OCI-LY3 (cell line): ENCODE measurements at regions not wholly inside any gene's neighbourhood (a gene's known extent, or its start where the extent isn't known, plus 50 kb on each side); places are given as distances from the start of the nearest gene placed in this dataset.

Experiments
- H2AFZ ChIP-seq: fragments of 200-600, 300-600 bp; shearing (Covaris generic); 2 replicates; pipeline ENCODE4 v1.6.0; 2014; ENCODE audit warnings: antibody characterized with exemption, low read depth, low read length
- H3K27ac ChIP-seq: fragments of 200-600, 300-600 bp; sonication (generic); 2 replicates; pipeline ENCODE4 v1.5.1; 2014; ENCODE audit warnings: mild to moderate bottlenecking, low read length, moderate library complexity, mixed read lengths
- H3K27me3 ChIP-seq: fragments of 200-600, 300-600 bp; sonication (generic); 2 replicates; pipeline ENCODE4 v1.6.1; 2014; ENCODE audit warnings: low read depth, low read length, mixed read lengths
- H3K36me3 ChIP-seq: fragments of 200-600, 300-600 bp; sonication (generic); replicated peaks from 2 replicates; pipeline ENCODE3; 2014; ENCODE audit warnings: low read depth, low read length, mixed read lengths
- H3K4me1 ChIP-seq: fragments of 300-600, 200-600 bp; sonication (generic); 2 replicates; pipeline ENCODE4 v1.6.1; 2014; ENCODE audit warnings: low read length, mixed read lengths
- H3K4me2 ChIP-seq: fragments of 200-600, 300-600 bp; sonication (generic); 2 replicates; pipeline ENCODE4 v1.6.1; 2014; ENCODE audit warnings: low read length, mixed read lengths
- H3K4me3 ChIP-seq: fragments of 300-600, 200-600 bp; sonication (generic); 2 replicates; pipeline ENCODE4 v1.5.1; 2014; ENCODE audit warnings: antibody characterized with exemption, mild to moderate bottlenecking, low read length, moderate library complexity
- H3K79me2 ChIP-seq: fragments of 300-600, 200-600 bp; shearing (Covaris generic); 2 replicates; pipeline ENCODE4 v1.6.1; 2014; ENCODE audit warnings: mild to moderate bottlenecking, low read length, mixed read lengths
- H3K9ac ChIP-seq: fragments of 300-600, 200-600 bp; shearing (Covaris generic); 2 replicates; pipeline ENCODE4 v1.6.0; 2014; ENCODE audit warnings: mild to moderate bottlenecking, low read length, moderate library complexity
- H3K9me3 ChIP-seq: fragments of 200-600, 300-600 bp; shearing (Covaris generic); 2 replicates; pipeline ENCODE4 v1.6.1; 2014; ENCODE audit warnings: low read length, mixed read lengths; ENCODE audit not compliant: insufficient read depth
- H4K20me1 ChIP-seq: fragments of 200-600, 300-600 bp; sonication (generic); 2 replicates; pipeline ENCODE4 v1.6.1; 2016; ENCODE audit warnings: low read length, mixed read lengths; ENCODE audit not compliant: insufficient read depth
- EZH2phosphoT487 ChIP-seq: fragments of 200-600 bp; shearing (Covaris generic); IDR thresholded peaks from 2 replicates; pipeline ENCODE4 v1.6.1; 2018; ENCODE audit warnings: antibody characterized with exemption, mixed run types, low read depth
- TF ChIP-seq, protein P1 (sequence below): fragments of 200-600, 300-600 bp; sonication (generic); IDR thresholded peaks from 2 replicates; pipeline ENCODE4 v1.5.1; 2014; ENCODE audit warnings: antibody characterized with exemption, low read length, low read depth

DNA sequence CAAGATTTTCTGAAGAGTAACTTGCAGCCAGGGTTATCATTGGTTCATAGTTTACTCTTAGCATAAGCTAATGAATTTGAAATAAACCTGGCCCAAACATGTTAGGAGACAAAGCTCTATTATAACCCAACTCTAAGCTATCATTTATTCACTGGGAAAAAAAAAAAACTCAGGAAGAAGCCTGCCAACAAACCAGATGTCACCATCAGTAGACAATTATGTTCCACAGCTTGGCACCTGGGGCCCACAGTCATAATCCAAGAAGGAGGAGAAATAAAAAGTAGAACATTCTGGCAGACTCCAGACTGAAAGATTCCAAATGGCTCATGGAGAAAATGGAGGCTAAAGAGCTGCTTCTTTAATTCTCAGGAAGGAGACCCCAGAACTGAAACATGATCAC is 100.0 kb upstream of the CNR1 start:
- no peak overlapping the region for H2AFZ ChIP-seq
- H3K27ac ChIP-seq: no peak overlapping the region
- no peaks in the 10 kb centered on the region for H3K27me3 ChIP-seq
- no peak overlapping the region for H3K4me2 ChIP-seq
- no peaks in the 10 kb centered on the region for H3K4me1 ChIP-seq
- H3K9me3 ChIP-seq: no peaks in the 10 kb centered on the region
- no peaks in the 10 kb centered on the region for H3K36me3 ChIP-seq
- no peak overlapping the region for H3K9ac ChIP-seq
- H3K79me2 ChIP-seq: no peaks in the 10 kb centered on the region
- no peaks in the 10 kb centered on the region for H4K20me1 ChIP-seq
- TF ChIP-seq, protein P1, sequence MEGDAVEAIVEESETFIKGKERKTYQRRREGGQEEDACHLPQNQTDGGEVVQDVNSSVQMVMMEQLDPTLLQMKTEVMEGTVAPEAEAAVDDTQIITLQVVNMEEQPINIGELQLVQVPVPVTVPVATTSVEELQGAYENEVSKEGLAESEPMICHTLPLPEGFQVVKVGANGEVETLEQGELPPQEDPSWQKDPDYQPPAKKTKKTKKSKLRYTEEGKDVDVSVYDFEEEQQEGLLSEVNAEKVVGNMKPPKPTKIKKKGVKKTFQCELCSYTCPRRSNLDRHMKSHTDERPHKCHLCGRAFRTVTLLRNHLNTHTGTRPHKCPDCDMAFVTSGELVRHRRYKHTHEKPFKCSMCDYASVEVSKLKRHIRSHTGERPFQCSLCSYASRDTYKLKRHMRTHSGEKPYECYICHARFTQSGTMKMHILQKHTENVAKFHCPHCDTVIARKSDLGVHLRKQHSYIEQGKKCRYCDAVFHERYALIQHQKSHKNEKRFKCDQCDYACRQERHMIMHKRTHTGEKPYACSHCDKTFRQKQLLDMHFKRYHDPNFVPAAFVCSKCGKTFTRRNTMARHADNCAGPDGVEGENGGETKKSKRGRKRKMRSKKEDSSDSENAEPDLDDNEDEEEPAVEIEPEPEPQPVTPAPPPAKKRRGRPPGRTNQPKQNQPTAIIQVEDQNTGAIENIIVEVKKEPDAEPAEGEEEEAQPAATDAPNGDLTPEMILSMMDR: no peak
- TF ChIP-seq EZH2phosphoT487: no peak
- H3K4me3 ChIP-seq: no peak overlapping the region

DNA sequence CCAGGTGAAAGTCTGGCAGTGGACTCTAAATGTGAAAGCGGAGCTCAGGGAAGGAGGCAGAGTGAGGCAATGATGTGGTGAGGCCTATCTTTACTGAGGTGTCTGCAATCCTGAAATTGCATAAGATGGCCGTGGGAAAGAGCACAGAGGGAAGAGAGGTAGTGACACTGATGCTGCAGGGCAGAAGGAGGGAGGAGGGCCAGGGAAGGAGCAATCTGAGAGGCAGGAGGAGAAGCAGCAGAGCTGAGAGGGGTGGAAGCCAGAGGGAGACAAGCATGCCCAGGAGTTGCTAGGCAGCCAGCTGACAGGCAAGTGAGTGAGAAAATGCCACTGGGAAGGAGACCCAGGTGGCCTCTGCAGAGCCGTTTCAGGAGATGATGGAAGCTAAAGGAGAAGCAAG is 97.4 kb upstream of the CNR1 start:
- H4K20me1 ChIP-seq: no peaks in the 10 kb centered on the region
- no peaks in the 10 kb centered on the region for H3K79me2 ChIP-seq
- no peaks in the 10 kb centered on the region for H3K27me3 ChIP-seq
- H3K4me3 ChIP-seq: no peak overlapping the region
- no peaks in the 10 kb centered on the region for H3K9me3 ChIP-seq
- TF ChIP-seq, protein P1: no peak
- TF ChIP-seq EZH2phosphoT487: no peak
- no peak overlapping the region for H2AFZ ChIP-seq
- no peak overlapping the region for H3K27ac ChIP-seq
- H3K4me1 ChIP-seq: no peaks in the 10 kb centered on the region
- no peaks in the 10 kb centered on the region for H3K36me3 ChIP-seq
- no peak overlapping the region for H3K4me2 ChIP-seq
- H3K9ac ChIP-seq: no peak overlapping the region

DNA sequence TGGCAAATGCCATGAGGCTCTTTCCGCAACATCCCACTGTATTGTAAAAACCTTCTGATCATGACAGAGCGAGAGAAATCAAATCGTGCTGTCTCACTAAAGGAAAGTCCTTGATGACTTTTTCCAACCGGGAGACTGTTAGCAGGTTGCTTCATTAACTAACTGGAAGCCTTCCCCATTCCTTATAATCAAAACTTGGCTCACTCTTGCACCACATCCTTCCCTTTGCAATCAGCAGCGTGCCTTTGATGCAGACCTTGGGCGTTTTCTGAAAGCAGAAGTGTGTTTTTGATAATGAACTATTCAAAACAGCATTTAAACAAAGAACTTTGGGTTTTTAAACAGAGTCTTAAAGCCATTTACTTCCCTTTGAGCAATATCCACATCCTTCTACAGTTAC is 96.2 kb upstream of the CNR1 start:
- no peak overlapping the region for H3K4me2 ChIP-seq
- H3K9ac ChIP-seq: no peak overlapping the region
- TF ChIP-seq, protein P1: no peak
- TF ChIP-seq EZH2phosphoT487: no peak
- H3K9me3 ChIP-seq: no peaks in the 10 kb centered on the region
- H4K20me1 ChIP-seq: no peaks in the 10 kb centered on the region
- no peaks in the 10 kb centered on the region for H3K27me3 ChIP-seq
- H3K79me2 ChIP-seq: no peaks in the 10 kb centered on the region
- H3K27ac ChIP-seq: no peak overlapping the region
- H2AFZ ChIP-seq: no peak overlapping the region
- H3K4me1 ChIP-seq: no peaks in the 10 kb centered on the region
- no peaks in the 10 kb centered on the region for H3K36me3 ChIP-seq
- H3K4me3 ChIP-seq: no peak overlapping the region

DNA sequence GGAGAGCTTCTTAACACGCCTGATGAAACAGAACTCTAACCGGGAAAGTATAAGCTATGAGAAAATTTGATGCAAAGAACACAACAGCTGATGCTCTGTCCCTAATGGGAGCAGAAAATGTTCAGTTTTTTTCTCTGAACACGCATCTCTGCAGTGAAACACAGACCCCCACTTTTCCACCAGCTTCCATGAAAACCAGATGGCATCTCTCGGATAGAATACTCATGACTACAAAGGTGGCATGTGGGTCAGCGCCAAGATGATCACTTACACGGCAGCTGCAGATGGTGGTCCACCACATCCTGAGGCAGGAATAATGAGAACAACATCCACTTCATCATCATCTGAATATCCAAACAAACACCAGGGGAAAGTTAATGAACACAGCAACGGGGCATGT is 85.2 kb upstream of the CNR1 start:
- TF ChIP-seq EZH2phosphoT487: no peak
- TF ChIP-seq, protein P1: no peak
- Histone ChIP-seq H3K27ac (no peak overlapping the region), H4K20me1 (no peaks in the 10 kb centered on the region), H3K4me1 (no peaks in the 10 kb centered on the region), H3K79me2 (no peaks in the 10 kb centered on the region), H3K4me2 (no peak overlapping the region), H3K27me3 (no peaks in the 10 kb centered on the region), H3K4me3 (no peak overlapping the region), H3K36me3 (no peaks in the 10 kb centered on the region), H2AFZ (no peak overlapping the region), H3K9me3 (no peaks in the 10 kb centered on the region), H3K9ac (no peak overlapping the region)
